ENCODE measurements at regions not wholly inside any gene's neighbourhood (a gene's known extent, or its start where the extent isn't known, plus 50 kb on each side); places are given as distances from the start of the nearest gene placed in this dataset.

- H3K4me3 ChIP-seq (replicated peaks; ENCODE audit: insufficient read depth, low read length) = no peak overlapping the region
- TF ChIP-seq REST (IDR thresholded peaks at IDR 0.05; ENCODE audit: insufficient replicate concordance, low read depth) = no peak
- TF ChIP-seq CTCF (IDR thresholded peaks at IDR 0.05; ENCODE audit: insufficient read depth, low read length) = no peak
- no peak for TF ChIP-seq POLR2AphosphoS5 (IDR thresholded peaks at IDR 0.05; ENCODE audit: low read depth)
- TF ChIP-seq SPI1 (IDR thresholded peaks at IDR 0.05; ENCODE audit: borderline replicate concordance, low read depth) = no peak
- no peak for TF ChIP-seq GABPA (IDR thresholded peaks at IDR 0.05; ENCODE audit: low read depth)
- no peak for DNase-seq (ENCODE audit: low read depth in 1 of 2, low spot score in 1 of 2)
- no peak overlapping the region for H3K27ac ChIP-seq (replicated peaks)
- H3K27me3 ChIP-seq (ENCODE audit: insufficient read depth, poor library complexity, severe bottlenecking) = no peaks in the 10 kb centered on the region
Observed at GRCh38 chr3:25291481-25291905, 136.6 kb upstream of the RARB start.

GRCh38 chr3:25292036-25292435 is 136.0 kb upstream of the RARB start:
- Histone ChIP-seq H3K27me3 (ENCODE audit: insufficient read depth, poor library complexity, severe bottlenecking) (no peaks in the 10 kb centered on the region), H3K27ac (replicated peaks) (no peak overlapping the region), H3K4me3 (replicated peaks; ENCODE audit: insufficient read depth, low read length) (no peak overlapping the region)
- TF ChIP-seq SPI1 (IDR thresholded peaks at IDR 0.05; ENCODE audit: borderline replicate concordance, low read depth) (no peak), CTCF (IDR thresholded peaks at IDR 0.05; ENCODE audit: insufficient read depth, low read length) (no peak), REST (IDR thresholded peaks at IDR 0.05; ENCODE audit: insufficient replicate concordance, low read depth) (no peak), POLR2AphosphoS5 (IDR thresholded peaks at IDR 0.05; ENCODE audit: low read depth) (no peak), GABPA (IDR thresholded peaks at IDR 0.05; ENCODE audit: low read depth) (no peak)
- DNase-seq (ENCODE audit: low read depth in 1 of 2, low spot score in 1 of 2) = no peak

- Histone ChIP-seq H3K27me3 (ENCODE audit: insufficient read depth, poor library complexity, severe bottlenecking) (no peaks in the 10 kb centered on the region), H3K4me3 (replicated peaks; ENCODE audit: insufficient read depth, low read length) (no peak overlapping the region), H3K27ac (replicated peaks) (no peak overlapping the region)
- no peak for DNase-seq (ENCODE audit: low read depth in 1 of 2, low spot score in 1 of 2)
- no peak for TF ChIP-seq GABPA (IDR thresholded peaks at IDR 0.05; ENCODE audit: low read depth)
- no peak for TF ChIP-seq REST (IDR thresholded peaks at IDR 0.05; ENCODE audit: insufficient replicate concordance, low read depth)
- no peak for TF ChIP-seq POLR2AphosphoS5 (IDR thresholded peaks at IDR 0.05; ENCODE audit: low read depth)
- TF ChIP-seq SPI1 (IDR thresholded peaks at IDR 0.05; ENCODE audit: borderline replicate concordance, low read depth) = no peak
- TF ChIP-seq CTCF (IDR thresholded peaks at IDR 0.05; ENCODE audit: insufficient read depth, low read length) = no peak
Observed at GRCh38 chr3:25292595-25292994, 135.5 kb upstream of the RARB start.
